ENCODE measurements at regions not wholly inside any gene's neighbourhood (a gene's known extent, or its start where the extent isn't known, plus 50 kb on each side); places are given as distances from the start of the nearest gene placed in this dataset.
"Not testable (repeated sequence)": the region's sequence is repeated elsewhere in the genome, so short reads cannot be mapped to it uniquely, and the experiment has no call there.

- Histone ChIP-seq H3K9me3 (ENCODE audit: control insufficient read depth in 2 of 2, low read length in 2 of 2) (no peaks in the 10 kb centered on the region), H3K27me3 (ENCODE audit: control insufficient read depth in 1 of 2, insufficient read depth in 2 of 2, low read length in 2 of 2) (no peaks in the 10 kb centered on the region), H3K4me3 (ENCODE audit: low read length in 2 of 2) (no peak overlapping the region), H3K4me1 (ENCODE audit: control insufficient read depth, insufficient read depth, low read length) (no peaks in the 10 kb centered on the region), H3K36me3 (ENCODE audit: control insufficient read depth in 2 of 2, insufficient read depth in 2 of 2, low read length in 2 of 2) (no peaks in the 10 kb centered on the region), H3K9ac (ENCODE audit: low read length in 2 of 2) (no peak overlapping the region), H3K27ac (ENCODE audit: low read length) (no peak overlapping the region)
Measured at GRCh38 chr7:136501151-136501550, 367.3 kb upstream of the CHRM2 start.

DNA sequence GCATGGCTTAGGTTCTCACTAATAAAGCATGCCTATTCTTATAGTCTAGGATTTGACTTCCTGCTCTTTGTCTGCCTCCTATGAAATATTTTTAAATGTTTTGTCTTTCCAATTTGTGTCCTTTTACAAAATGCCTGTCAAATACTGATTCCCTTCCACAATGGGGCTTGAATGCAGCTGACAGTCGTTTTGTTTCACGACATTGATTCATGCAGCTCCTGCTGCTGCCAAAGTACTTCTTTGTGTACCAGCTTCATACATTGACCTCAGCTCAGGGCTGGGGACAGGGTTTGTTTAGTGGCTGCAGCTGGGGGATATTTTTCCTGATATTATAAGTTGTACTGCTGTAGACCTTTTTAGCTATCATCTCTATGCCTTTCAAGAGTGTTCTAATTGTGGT lies 371.9 kb upstream of the CHRM2 start:
- Histone ChIP-seq H3K36me3 (ENCODE audit: control insufficient read depth in 2 of 2, insufficient read depth in 2 of 2, low read length in 2 of 2) (no peaks in the 10 kb centered on the region), H3K9ac (ENCODE audit: low read length in 2 of 2) (no peak overlapping the region), H3K9me3 (ENCODE audit: control insufficient read depth in 2 of 2, low read length in 2 of 2) (no peaks in the 10 kb centered on the region), H3K4me3 (ENCODE audit: low read length in 2 of 2) (no peak overlapping the region), H3K4me1 (ENCODE audit: control insufficient read depth, insufficient read depth, low read length) (no peaks in the 10 kb centered on the region), H3K27ac (ENCODE audit: low read length) (no peak overlapping the region), H3K27me3 (ENCODE audit: control insufficient read depth in 1 of 2, insufficient read depth in 2 of 2, low read length in 2 of 2) (no peaks in the 10 kb centered on the region)

DNA sequence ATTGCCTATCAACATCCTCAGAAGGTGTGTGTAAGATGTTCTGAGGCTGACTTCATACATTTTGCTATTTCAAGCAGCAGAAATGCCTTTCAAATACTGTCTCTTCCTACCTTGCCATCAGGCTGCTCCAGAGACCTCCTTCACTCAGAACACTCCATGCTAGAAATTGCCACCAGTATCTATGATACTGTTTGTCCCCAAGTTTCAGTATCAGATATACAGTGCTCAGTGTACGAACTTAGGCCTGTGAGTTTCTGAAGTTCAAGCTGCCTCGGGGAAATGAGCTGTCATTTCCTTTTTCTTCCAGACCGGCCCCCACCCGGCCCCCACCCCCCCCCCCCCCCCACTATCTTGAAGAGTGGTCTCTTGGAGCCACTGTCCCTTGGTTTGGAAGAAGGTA lies 373.4 kb upstream of the CHRM2 start:
- H3K9me3 ChIP-seq (ENCODE audit: control insufficient read depth in 2 of 2, low read length in 2 of 2): no peaks in the 10 kb centered on the region
- no peak overlapping the region for H3K27ac ChIP-seq (ENCODE audit: low read length)
- no peak overlapping the region for H3K9ac ChIP-seq (ENCODE audit: low read length in 2 of 2)
- no peaks in the 10 kb centered on the region for H3K27me3 ChIP-seq (ENCODE audit: control insufficient read depth in 1 of 2, insufficient read depth in 2 of 2, low read length in 2 of 2)
- no peaks in the 10 kb centered on the region for H3K36me3 ChIP-seq (ENCODE audit: control insufficient read depth in 2 of 2, insufficient read depth in 2 of 2, low read length in 2 of 2)
- H3K4me1 ChIP-seq (ENCODE audit: control insufficient read depth, insufficient read depth, low read length): no peaks in the 10 kb centered on the region
- H3K4me3 ChIP-seq (ENCODE audit: low read length in 2 of 2): no peak overlapping the region

DNA sequence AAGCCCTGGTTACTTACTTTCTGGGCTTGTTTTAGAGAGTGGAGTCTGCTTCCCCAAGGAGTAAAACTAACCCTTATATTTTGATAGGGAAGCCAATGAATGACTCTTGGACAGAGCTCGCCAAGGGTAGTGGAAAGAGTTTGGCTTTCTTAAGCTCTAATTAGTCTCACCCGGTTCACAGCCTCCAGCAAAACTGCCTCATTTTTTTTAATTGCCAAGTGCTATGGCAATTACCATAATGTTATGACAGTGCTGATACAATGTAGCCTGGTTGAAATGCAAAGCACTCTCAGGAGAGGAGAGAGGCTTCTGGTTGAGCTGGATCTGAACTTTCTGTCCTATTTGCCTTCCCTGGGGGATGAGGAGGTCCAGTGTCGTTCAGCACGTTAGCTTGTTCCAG lies 376.1 kb upstream of the CHRM2 start:
- Histone ChIP-seq H3K9ac (ENCODE audit: low read length in 2 of 2) (no peak overlapping the region), H3K36me3 (ENCODE audit: control insufficient read depth in 2 of 2, insufficient read depth in 2 of 2, low read length in 2 of 2) (no peaks in the 10 kb centered on the region), H3K4me1 (ENCODE audit: control insufficient read depth, insufficient read depth, low read length) (no peaks in the 10 kb centered on the region), H3K27me3 (ENCODE audit: control insufficient read depth in 1 of 2, insufficient read depth in 2 of 2, low read length in 2 of 2) (no peaks in the 10 kb centered on the region), H3K9me3 (ENCODE audit: control insufficient read depth in 2 of 2, low read length in 2 of 2) (no peaks in the 10 kb centered on the region), H3K4me3 (ENCODE audit: low read length in 2 of 2) (no peak overlapping the region), H3K27ac (ENCODE audit: low read length) (no peak overlapping the region)

DNA sequence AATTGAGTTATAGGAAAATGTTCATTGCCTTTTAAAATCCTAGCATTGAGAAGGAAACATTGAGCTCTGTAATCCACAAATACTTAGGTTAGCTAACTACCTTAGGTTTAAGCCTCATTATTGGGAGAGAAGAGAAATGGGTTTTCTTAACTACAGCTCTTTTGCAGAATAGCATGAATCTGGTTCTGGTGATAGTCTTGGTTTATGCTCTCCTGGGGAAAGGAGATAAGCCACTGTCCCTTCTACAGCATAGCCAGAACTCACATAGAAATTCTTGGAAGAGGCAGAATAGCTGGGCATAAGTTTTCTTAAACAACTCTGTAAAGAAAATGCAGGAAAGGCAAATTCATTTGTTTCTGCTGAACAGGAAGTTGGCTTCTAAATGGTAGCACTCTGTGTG lies 378.6 kb upstream of the CHRM2 start:
- Histone ChIP-seq H3K4me1 (ENCODE audit: control insufficient read depth, insufficient read depth, low read length) (no peaks in the 10 kb centered on the region), H3K36me3 (ENCODE audit: control insufficient read depth in 2 of 2, insufficient read depth in 2 of 2, low read length in 2 of 2) (no peaks in the 10 kb centered on the region), H3K4me3 (ENCODE audit: low read length in 2 of 2) (no peak overlapping the region), H3K9me3 (ENCODE audit: control insufficient read depth in 2 of 2, low read length in 2 of 2) (no peaks in the 10 kb centered on the region), H3K27ac (ENCODE audit: low read length) (no peak overlapping the region), H3K9ac (ENCODE audit: low read length in 2 of 2) (no peak overlapping the region), H3K27me3 (ENCODE audit: control insufficient read depth in 1 of 2, insufficient read depth in 2 of 2, low read length in 2 of 2) (no peaks in the 10 kb centered on the region)

DNA sequence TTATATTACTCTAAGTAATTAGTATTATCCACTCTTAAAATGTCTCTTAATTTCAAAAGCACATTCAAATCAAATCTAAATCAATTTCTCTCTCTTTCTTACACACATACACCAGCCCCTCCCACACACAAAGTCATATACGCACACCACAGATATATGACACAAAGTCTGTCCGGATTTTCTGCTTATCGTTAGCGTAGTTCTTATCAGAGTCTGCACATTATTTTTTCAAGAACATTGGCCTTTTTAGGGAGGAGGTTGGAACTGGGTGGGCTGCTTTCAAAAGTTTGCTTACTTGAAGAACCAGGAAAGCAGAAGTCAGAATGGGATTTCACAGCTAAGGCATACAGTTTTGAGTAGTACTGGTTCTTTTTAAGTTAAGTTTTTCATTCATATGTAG lies 387.6 kb upstream of the CHRM2 start:
- peaks cover 0 to 1% of the 10 kb centered on the region in 2 donors for H3K9me3 ChIP-seq (ENCODE audit: control insufficient read depth in 2 of 2, low read length in 2 of 2)
- H3K4me1 ChIP-seq (ENCODE audit: control insufficient read depth, insufficient read depth, low read length): no peaks in the 10 kb centered on the region
- no peak overlapping the region for H3K27ac ChIP-seq (ENCODE audit: low read length)
- H3K4me3 ChIP-seq (ENCODE audit: low read length in 2 of 2): no peak overlapping the region
- H3K9ac ChIP-seq (ENCODE audit: low read length in 2 of 2): no peak overlapping the region
- no peaks in the 10 kb centered on the region for H3K27me3 ChIP-seq (ENCODE audit: control insufficient read depth in 1 of 2, insufficient read depth in 2 of 2, low read length in 2 of 2)
- no peaks in the 10 kb centered on the region for H3K36me3 ChIP-seq (ENCODE audit: control insufficient read depth in 2 of 2, insufficient read depth in 2 of 2, low read length in 2 of 2)

DNA sequence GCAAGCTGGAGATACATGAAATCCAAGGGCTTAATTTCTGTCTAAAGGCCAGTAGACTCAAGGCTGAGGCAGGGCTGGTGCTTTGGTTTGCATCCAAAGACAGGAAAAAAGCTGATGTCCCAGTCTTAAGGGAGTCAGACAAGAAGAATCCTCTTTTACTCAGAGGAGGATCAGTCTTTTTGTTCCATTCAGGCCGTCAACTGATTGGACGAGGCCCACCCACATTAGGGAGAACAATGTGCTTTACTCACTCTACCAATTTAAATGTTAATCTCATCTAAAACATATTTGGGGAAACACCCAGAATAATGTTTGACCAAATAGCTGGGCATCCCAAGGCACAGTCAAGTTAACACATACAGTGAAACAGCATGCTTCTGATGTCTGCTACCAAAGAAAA lies 388.5 kb upstream of the CHRM2 start:
- no peak overlapping the region for H3K4me3 ChIP-seq (ENCODE audit: low read length in 2 of 2)

GRCh38 chr7:136470179-136470578 lies 398.3 kb upstream of the CHRM2 start:
- Histone ChIP-seq H3K36me3 (ENCODE audit: control insufficient read depth in 2 of 2, insufficient read depth in 2 of 2, low read length in 2 of 2) (no peaks in the 10 kb centered on the region), H3K27me3 (ENCODE audit: control insufficient read depth in 1 of 2, insufficient read depth in 2 of 2, low read length in 2 of 2) (no peaks in the 10 kb centered on the region), H3K9me3 (ENCODE audit: control insufficient read depth in 2 of 2, low read length in 2 of 2) (peaks cover 0 to 2% of the 10 kb centered on the region in 2 donors), H3K9ac (ENCODE audit: low read length in 2 of 2) (no peak overlapping the region), H3K4me1 (ENCODE audit: control insufficient read depth, insufficient read depth, low read length) (no peaks in the 10 kb centered on the region), H3K27ac (ENCODE audit: low read length) (no peak overlapping the region), H3K4me3 (ENCODE audit: low read length in 2 of 2) (no peak overlapping the region)

More for the DNA sequence above, 388.5 kb upstream of the CHRM2 start:
- Histone ChIP-seq H3K9me3 (ENCODE audit: control insufficient read depth in 2 of 2, low read length in 2 of 2) (peaks cover 0 to 1% of the 10 kb centered on the region in 2 donors), H3K9ac (ENCODE audit: low read length in 2 of 2) (no peak overlapping the region), H3K27ac (ENCODE audit: low read length) (no peak overlapping the region), H3K4me1 (ENCODE audit: control insufficient read depth, insufficient read depth, low read length) (no peaks in the 10 kb centered on the region), H3K36me3 (ENCODE audit: control insufficient read depth in 2 of 2, insufficient read depth in 2 of 2, low read length in 2 of 2) (no peaks in the 10 kb centered on the region), H3K27me3 (ENCODE audit: control insufficient read depth in 1 of 2, insufficient read depth in 2 of 2, low read length in 2 of 2) (no peaks in the 10 kb centered on the region)

- no peak overlapping the region for H3K27ac ChIP-seq (ENCODE audit: low read length)
- no peaks in the 10 kb centered on the region for H3K9me3 ChIP-seq (ENCODE audit: control insufficient read depth in 2 of 2, low read length in 2 of 2)
- no peaks in the 10 kb centered on the region for H3K36me3 ChIP-seq (ENCODE audit: control insufficient read depth in 2 of 2, insufficient read depth in 2 of 2, low read length in 2 of 2)
- H3K4me3 ChIP-seq (ENCODE audit: low read length in 2 of 2): no peak overlapping the region
- H3K9ac ChIP-seq (ENCODE audit: low read length in 2 of 2): no peak overlapping the region
- no peaks in the 10 kb centered on the region for H3K27me3 ChIP-seq (ENCODE audit: control insufficient read depth in 1 of 2, insufficient read depth in 2 of 2, low read length in 2 of 2)
- H3K4me1 ChIP-seq (ENCODE audit: control insufficient read depth, insufficient read depth, low read length): no peaks in the 10 kb centered on the region
Measured at GRCh38 chr7:136452949-136453348, 415.5 kb upstream of the CHRM2 start.

GRCh38 chr7:136446751-136447150 lies 421.7 kb upstream of the CHRM2 start:
- Histone ChIP-seq H3K27me3 (ENCODE audit: control insufficient read depth in 1 of 2, insufficient read depth in 2 of 2, low read length in 2 of 2) (no peaks in the 10 kb centered on the region), H3K36me3 (ENCODE audit: control insufficient read depth in 2 of 2, insufficient read depth in 2 of 2, low read length in 2 of 2) (no peaks in the 10 kb centered on the region), H3K4me1 (ENCODE audit: control insufficient read depth, insufficient read depth, low read length) (no peaks in the 10 kb centered on the region), H3K27ac (ENCODE audit: low read length) (no peak overlapping the region), H3K9ac (ENCODE audit: low read length in 2 of 2) (no peak overlapping the region), H3K9me3 (ENCODE audit: control insufficient read depth in 2 of 2, low read length in 2 of 2) (no peaks in the 10 kb centered on the region), H3K4me3 (ENCODE audit: low read length in 2 of 2) (no peak overlapping the region)

- Histone ChIP-seq H3K4me3 (ENCODE audit: low read length in 2 of 2) (no peak overlapping the region), H3K27me3 (ENCODE audit: control insufficient read depth in 1 of 2, insufficient read depth in 2 of 2, low read length in 2 of 2) (no peaks in the 10 kb centered on the region), H3K4me1 (ENCODE audit: control insufficient read depth, insufficient read depth, low read length) (no peaks in the 10 kb centered on the region), H3K9ac (ENCODE audit: low read length in 2 of 2) (no peak overlapping the region), H3K27ac (ENCODE audit: low read length) (no peak overlapping the region), H3K9me3 (ENCODE audit: control insufficient read depth in 2 of 2, low read length in 2 of 2) (peaks cover 0 to 2% of the 10 kb centered on the region in 2 donors), H3K36me3 (ENCODE audit: control insufficient read depth in 2 of 2, insufficient read depth in 2 of 2, low read length in 2 of 2) (no peaks in the 10 kb centered on the region)
Measured at GRCh38 chr7:136441835-136442234, 426.6 kb upstream of the CHRM2 start.

DNA sequence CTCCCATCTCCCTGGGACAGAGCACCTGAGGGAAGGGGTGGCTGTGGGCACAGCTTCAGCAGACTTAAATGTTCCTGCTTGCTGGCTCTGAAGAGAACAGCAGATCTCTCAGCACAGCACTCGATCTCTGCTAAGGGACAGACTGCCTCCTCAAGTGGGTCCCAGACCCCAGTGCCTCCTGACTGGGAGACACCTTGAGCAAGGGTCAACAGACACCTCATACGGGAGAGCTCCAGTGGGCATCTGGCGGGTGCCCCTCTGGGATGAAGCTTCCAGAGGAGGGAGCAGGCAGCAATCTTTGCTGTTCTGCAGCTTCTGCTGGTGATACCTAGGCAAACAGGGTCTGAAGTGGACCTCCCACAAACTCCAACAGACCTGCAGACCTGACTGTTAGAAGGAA lies 436.7 kb upstream of the CHRM2 start:
- not testable (repeated sequence) for H3K4me3 ChIP-seq (ENCODE audit: low read length in 2 of 2); H3K9ac ChIP-seq (ENCODE audit: low read length in 2 of 2); H3K27me3 ChIP-seq (ENCODE audit: control insufficient read depth in 1 of 2, insufficient read depth in 2 of 2, low read length in 2 of 2); H3K36me3 ChIP-seq (ENCODE audit: control insufficient read depth in 2 of 2, insufficient read depth in 2 of 2, low read length in 2 of 2); H3K4me1 ChIP-seq (ENCODE audit: control insufficient read depth, insufficient read depth, low read length); H3K27ac ChIP-seq (ENCODE audit: low read length); H3K9me3 ChIP-seq (ENCODE audit: control insufficient read depth in 2 of 2, low read length in 2 of 2)

Measured in stomach smooth muscle (tissue), 2 donors.